GM23338 (cell line): ENCODE measurements at regions not wholly inside any gene's neighbourhood (a gene's known extent, or its start where the extent isn't known, plus 50 kb on each side); places are given as distances from the start of the nearest gene placed in this dataset.

Experiments
- EZH2 ChIP-seq: fragments of 200-600 bp; sonication (generic); IDR thresholded peaks from one replicate; pipeline ENCODE4 v1.8.0; 2017; ENCODE audit warnings: antibody characterized with exemption, mild to moderate bottlenecking, low read depth; ENCODE audit not compliant: unreplicated experiment
- EZH2phosphoT487 ChIP-seq: fragments of 200-600 bp; sonication (generic); IDR thresholded peaks from one replicate; pipeline ENCODE4 v1.8.1; 2018; ENCODE audit warnings: antibody characterized with exemption; ENCODE audit not compliant: unreplicated experiment
- JUNB ChIP-seq: IDR thresholded peaks from one replicate; pipeline ENCODE4 v1.6.1; 2016; ENCODE audit warnings: antibody characterized with exemption; ENCODE audit not compliant: unreplicated experiment
- POLR2AphosphoS5 ChIP-seq: IDR thresholded peaks from 2 replicates; pipeline ENCODE4 v1.6.1; 2016; ENCODE audit warnings: antibody characterized with exemption, low read depth
- STAT1 ChIP-seq: IDR thresholded peaks from one replicate; pipeline ENCODE4 v1.6.1; 2016; ENCODE audit warnings: antibody characterized with exemption; ENCODE audit not compliant: unreplicated experiment
- TF ChIP-seq, protein P1 (sequence below), 2 experiments: fragments of 200-600 bp in 1 of 2; sonication (generic) in 1 of 2; conservative IDR thresholded peaks; 2 replicates each; pipeline versions ENCODE4 v1.5.1 to v1.6.1; 2016 to 2017; ENCODE audit warnings: antibody characterized with exemption in 2 of 2, low read depth in 2 of 2, mild to moderate bottlenecking in 2 of 2, moderate library complexity in 1 of 2
- TF ChIP-seq, protein P2 (sequence below): IDR thresholded peaks from 2 replicates; pipeline ENCODE4 v1.6.1; 2016; ENCODE audit warnings: antibody characterized with exemption
- TF ChIP-seq, protein P3 (sequence below): IDR thresholded peaks from one replicate; pipeline ENCODE4 v1.6.1; 2018; ENCODE audit warnings: antibody characterized with exemption; ENCODE audit not compliant: unreplicated experiment

DNA sequence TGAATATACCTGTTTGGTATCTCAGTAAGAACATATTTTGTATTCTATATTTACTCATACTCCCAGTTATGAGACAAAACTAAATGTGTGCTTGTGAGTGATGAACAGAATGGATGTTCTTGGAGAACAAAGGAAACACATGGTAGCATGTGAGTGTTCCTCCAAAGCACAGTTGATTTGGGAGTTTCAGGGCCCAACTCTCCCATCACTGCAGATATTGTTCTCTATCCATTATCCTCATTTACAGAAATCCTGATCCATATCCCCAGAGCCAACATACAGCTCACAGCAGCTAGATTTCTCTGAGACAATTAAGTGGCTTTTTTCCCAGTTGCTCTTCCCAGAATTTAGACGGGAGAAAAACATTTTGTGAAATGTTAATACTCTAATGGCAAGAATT is 75.6 kb upstream of the MAPRE2 start:
- TF ChIP-seq, protein P1, sequence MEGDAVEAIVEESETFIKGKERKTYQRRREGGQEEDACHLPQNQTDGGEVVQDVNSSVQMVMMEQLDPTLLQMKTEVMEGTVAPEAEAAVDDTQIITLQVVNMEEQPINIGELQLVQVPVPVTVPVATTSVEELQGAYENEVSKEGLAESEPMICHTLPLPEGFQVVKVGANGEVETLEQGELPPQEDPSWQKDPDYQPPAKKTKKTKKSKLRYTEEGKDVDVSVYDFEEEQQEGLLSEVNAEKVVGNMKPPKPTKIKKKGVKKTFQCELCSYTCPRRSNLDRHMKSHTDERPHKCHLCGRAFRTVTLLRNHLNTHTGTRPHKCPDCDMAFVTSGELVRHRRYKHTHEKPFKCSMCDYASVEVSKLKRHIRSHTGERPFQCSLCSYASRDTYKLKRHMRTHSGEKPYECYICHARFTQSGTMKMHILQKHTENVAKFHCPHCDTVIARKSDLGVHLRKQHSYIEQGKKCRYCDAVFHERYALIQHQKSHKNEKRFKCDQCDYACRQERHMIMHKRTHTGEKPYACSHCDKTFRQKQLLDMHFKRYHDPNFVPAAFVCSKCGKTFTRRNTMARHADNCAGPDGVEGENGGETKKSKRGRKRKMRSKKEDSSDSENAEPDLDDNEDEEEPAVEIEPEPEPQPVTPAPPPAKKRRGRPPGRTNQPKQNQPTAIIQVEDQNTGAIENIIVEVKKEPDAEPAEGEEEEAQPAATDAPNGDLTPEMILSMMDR (conservative IDR thresholded peaks at IDR 0.05; ENCODE audit: low read depth in 2 of 2): no peak
- no peak for TF ChIP-seq EZH2
- no peak for TF ChIP-seq JUNB
- TF ChIP-seq, protein P2, sequence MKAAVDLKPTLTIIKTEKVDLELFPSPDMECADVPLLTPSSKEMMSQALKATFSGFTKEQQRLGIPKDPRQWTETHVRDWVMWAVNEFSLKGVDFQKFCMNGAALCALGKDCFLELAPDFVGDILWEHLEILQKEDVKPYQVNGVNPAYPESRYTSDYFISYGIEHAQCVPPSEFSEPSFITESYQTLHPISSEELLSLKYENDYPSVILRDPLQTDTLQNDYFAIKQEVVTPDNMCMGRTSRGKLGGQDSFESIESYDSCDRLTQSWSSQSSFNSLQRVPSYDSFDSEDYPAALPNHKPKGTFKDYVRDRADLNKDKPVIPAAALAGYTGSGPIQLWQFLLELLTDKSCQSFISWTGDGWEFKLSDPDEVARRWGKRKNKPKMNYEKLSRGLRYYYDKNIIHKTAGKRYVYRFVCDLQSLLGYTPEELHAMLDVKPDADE: no peak
- TF ChIP-seq STAT1: no peak
- TF ChIP-seq EZH2phosphoT487: no peak
- no peak for TF ChIP-seq POLR2AphosphoS5
- TF ChIP-seq, protein P3, sequence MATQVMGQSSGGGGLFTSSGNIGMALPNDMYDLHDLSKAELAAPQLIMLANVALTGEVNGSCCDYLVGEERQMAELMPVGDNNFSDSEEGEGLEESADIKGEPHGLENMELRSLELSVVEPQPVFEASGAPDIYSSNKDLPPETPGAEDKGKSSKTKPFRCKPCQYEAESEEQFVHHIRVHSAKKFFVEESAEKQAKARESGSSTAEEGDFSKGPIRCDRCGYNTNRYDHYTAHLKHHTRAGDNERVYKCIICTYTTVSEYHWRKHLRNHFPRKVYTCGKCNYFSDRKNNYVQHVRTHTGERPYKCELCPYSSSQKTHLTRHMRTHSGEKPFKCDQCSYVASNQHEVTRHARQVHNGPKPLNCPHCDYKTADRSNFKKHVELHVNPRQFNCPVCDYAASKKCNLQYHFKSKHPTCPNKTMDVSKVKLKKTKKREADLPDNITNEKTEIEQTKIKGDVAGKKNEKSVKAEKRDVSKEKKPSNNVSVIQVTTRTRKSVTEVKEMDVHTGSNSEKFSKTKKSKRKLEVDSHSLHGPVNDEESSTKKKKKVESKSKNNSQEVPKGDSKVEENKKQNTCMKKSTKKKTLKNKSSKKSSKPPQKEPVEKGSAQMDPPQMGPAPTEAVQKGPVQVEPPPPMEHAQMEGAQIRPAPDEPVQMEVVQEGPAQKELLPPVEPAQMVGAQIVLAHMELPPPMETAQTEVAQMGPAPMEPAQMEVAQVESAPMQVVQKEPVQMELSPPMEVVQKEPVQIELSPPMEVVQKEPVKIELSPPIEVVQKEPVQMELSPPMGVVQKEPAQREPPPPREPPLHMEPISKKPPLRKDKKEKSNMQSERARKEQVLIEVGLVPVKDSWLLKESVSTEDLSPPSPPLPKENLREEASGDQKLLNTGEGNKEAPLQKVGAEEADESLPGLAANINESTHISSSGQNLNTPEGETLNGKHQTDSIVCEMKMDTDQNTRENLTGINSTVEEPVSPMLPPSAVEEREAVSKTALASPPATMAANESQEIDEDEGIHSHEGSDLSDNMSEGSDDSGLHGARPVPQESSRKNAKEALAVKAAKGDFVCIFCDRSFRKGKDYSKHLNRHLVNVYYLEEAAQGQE: no peak
